ENCODE measurements at regions not wholly inside any gene's neighbourhood (a gene's known extent, or its start where the extent isn't known, plus 50 kb on each side); places are given as distances from the start of the nearest gene placed in this dataset.

DNA sequence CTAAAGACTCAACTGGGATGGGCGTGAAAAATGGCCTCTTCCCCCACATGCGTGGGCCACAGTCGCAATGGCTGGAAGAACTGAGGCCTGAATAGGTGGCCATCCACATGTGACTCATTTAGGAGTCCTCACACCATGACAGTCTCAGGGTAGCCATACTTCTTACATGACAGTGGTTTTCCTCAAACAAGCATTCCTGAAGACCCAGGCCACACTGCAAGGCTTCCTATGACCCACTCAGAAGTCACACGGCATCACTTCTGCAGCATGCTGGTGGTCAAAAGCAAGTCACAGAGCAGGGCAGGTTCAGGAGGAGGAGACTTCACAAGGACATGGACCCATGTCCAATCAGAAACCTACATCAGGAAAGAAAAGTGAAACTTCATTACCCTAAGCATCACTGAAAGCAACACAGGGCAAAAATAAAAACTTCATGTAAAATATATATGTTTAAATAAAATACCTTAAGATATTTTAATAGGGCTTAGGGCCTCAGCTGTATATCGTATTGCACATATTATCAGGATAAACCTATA lies 257.1 kb downstream of the OPA1 start:
- no peaks in the 10 kb centered on the region for H3K79me2 ChIP-seq
- no peak for TF ChIP-seq CTCF (IDR thresholded peaks at IDR 0.05; ENCODE audit: poor library complexity)
- no peak for TF ChIP-seq EZH2phosphoT487 (IDR thresholded peaks at IDR 0.05; ENCODE audit: low read depth, severe bottlenecking, unreplicated experiment)
- TF ChIP-seq EZH2 (IDR thresholded peaks at IDR 0.05; ENCODE audit: borderline replicate concordance), result no peak
- H3K4me1 ChIP-seq (ENCODE audit: insufficient read depth), result peaks cover 50% of the 10 kb centered on the region
- no peaks in the 10 kb centered on the region for H3K36me3 ChIP-seq (replicated peaks; ENCODE audit: insufficient read depth, low read depth)
- H3K4me3 ChIP-seq, result no peak overlapping the region
- no peak overlapping the region for H3K27ac ChIP-seq
- no peaks in the 10 kb centered on the region for H3K9me2 ChIP-seq (replicated peaks; ENCODE audit: insufficient read depth)
- no peaks in the 10 kb centered on the region for H3K9me3 ChIP-seq (ENCODE audit: low read depth)
- no peak overlapping the region for H3K4me2 ChIP-seq
- no peaks in the 10 kb centered on the region for H4K20me1 ChIP-seq (ENCODE audit: insufficient read depth, poor library complexity, severe bottlenecking)
- 93% methylated on average over 5 of the region's 5 CpGs for WGBS (ENCODE audit: low lambda C conversion rate, missing lambda C conversion rate)
- no peaks in the 10 kb centered on the region for H3K27me3 ChIP-seq
- no peak for DNase-seq (ENCODE audit: low spot score)
- H2AFZ ChIP-seq, result no peak overlapping the region

DNA sequence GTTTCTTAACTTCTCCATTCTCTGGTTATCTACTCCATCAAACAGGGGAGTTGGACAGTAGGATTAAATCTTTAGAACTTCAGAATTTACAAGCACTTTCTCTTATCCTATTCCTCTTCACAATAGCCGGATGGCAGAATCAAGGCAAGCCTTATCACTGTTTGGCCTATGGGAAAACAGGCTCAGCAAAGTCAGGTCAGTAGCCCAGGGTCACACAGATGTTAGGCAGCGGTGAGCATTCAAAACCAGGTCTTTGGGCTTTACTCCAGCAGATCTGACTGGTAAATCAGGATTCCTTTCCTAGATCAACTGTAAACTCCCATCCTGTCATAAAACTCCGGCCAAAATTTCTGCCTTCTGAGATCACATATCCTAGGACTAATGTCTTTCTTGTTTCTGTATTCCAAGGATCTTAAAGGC lies 258.4 kb downstream of the OPA1 start:
- H3K4me1 ChIP-seq (ENCODE audit: insufficient read depth), result peaks cover 38% of the 10 kb centered on the region
- 29% methylated on average over 3 of the region's 3 CpGs for WGBS (ENCODE audit: low lambda C conversion rate, missing lambda C conversion rate)
- H3K36me3 ChIP-seq (replicated peaks; ENCODE audit: insufficient read depth, low read depth), result no peaks in the 10 kb centered on the region
- H3K9me3 ChIP-seq (ENCODE audit: low read depth), result no peaks in the 10 kb centered on the region
- no peaks in the 10 kb centered on the region for H4K20me1 ChIP-seq (ENCODE audit: insufficient read depth, poor library complexity, severe bottlenecking)
- no peaks in the 10 kb centered on the region for H3K9me2 ChIP-seq (replicated peaks; ENCODE audit: insufficient read depth)
- no peak overlapping the region for H3K4me3 ChIP-seq
- H2AFZ ChIP-seq, result no peak overlapping the region
- H3K27me3 ChIP-seq, result no peaks in the 10 kb centered on the region
- H3K27ac ChIP-seq, result peak overlapping the region; percentile 65
- H3K4me2 ChIP-seq, result peak overlapping the region; percentile 48
- H3K79me2 ChIP-seq, result no peaks in the 10 kb centered on the region
- TF ChIP-seq CTCF (IDR thresholded peaks at IDR 0.05; ENCODE audit: poor library complexity) (no peak), EZH2phosphoT487 (IDR thresholded peaks at IDR 0.05; ENCODE audit: low read depth, severe bottlenecking, unreplicated experiment) (no peak), EZH2 (IDR thresholded peaks at IDR 0.05; ENCODE audit: borderline replicate concordance) (no peak)
- DNase-seq (ENCODE audit: low spot score), result no peak

DNA sequence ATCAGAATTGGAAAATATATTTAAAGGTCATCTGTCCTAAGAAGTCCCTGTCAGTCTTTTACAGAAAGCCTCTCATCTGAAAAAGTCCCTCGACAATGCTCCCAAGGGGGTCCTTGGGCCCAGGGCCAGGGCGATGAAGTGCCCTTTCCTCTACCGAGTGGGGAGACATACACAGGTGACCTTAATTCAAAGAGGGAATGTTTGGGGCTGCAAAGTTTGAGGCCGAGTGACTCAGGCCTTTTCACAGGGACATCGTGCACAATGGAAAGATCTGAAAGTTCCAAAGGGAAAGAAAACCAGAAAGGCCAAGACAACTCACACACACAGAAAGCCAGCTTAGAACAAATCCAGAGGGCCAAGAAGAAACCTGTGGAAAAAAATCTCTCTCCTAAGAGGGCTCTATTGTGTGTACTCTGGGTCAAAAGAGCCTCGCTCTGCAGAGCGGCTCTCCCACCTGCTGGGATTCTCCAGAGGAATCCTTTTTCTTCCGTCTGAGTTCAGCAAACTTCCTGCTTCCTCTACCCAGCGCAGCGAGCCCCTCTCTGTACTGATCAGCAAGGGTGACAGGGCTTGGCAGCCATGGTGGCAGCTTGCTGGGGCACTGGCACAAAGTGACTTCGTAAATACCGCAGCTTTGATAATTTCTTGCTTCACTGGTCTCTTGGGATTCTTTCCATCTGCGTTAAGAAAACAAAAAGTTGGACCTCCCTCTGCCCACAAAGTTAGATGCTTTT lies 259.1 kb downstream of the OPA1 start:
- Histone ChIP-seq H3K4me2 (peak overlapping the region; percentile 48), H3K79me2 (no peaks in the 10 kb centered on the region), H4K20me1 (ENCODE audit: insufficient read depth, poor library complexity, severe bottlenecking) (no peaks in the 10 kb centered on the region), H3K9me3 (ENCODE audit: low read depth) (no peaks in the 10 kb centered on the region), H3K27me3 (no peaks in the 10 kb centered on the region), H2AFZ (no peak overlapping the region), H3K9me2 (replicated peaks; ENCODE audit: insufficient read depth) (no peaks in the 10 kb centered on the region), H3K4me3 (no peak overlapping the region), H3K27ac (peak overlapping the region; percentile 65), H3K4me1 (ENCODE audit: insufficient read depth) (peaks cover 37% of the 10 kb centered on the region), H3K36me3 (replicated peaks; ENCODE audit: insufficient read depth, low read depth) (no peaks in the 10 kb centered on the region)
- TF ChIP-seq EZH2 (IDR thresholded peaks at IDR 0.05; ENCODE audit: borderline replicate concordance) (no peak), EZH2phosphoT487 (IDR thresholded peaks at IDR 0.05; ENCODE audit: low read depth, severe bottlenecking, unreplicated experiment) (no peak), CTCF (IDR thresholded peaks at IDR 0.05; ENCODE audit: poor library complexity) (no peak)
- DNase-seq (ENCODE audit: low spot score), result no peak
- WGBS (ENCODE audit: low lambda C conversion rate, missing lambda C conversion rate), result 47% methylated on average over 13 of the region's 13 CpGs

Measured in hepatocyte (in vitro differentiated cells).